Neural crest cell (in vitro differentiated cells): ENCODE measurements at regions not wholly inside any gene's neighbourhood (a gene's known extent, or its start where the extent isn't known, plus 50 kb on each side); places are given as distances from the start of the nearest gene placed in this dataset.
"Not testable (repeated sequence)": the region's sequence is repeated elsewhere in the genome, so short reads cannot be mapped to it uniquely, and the experiment has no call there.

Experiments used
- DNase-seq: peaks from one replicate; pipeline ENCODE4 v3.0.0; 2021; ENCODE audit warnings: low read depth, mixed read lengths, low spot score
- H3K27ac Mint-ChIP-seq: one replicate; pipeline ENCODE4 v1.8.0; 2021; ENCODE audit warnings: mild to moderate bottlenecking, mixed read lengths; ENCODE audit not compliant: unreplicated experiment
- H3K27me3 Mint-ChIP-seq: 2 replicates; pipeline ENCODE4 v1.8.0; 2021; ENCODE audit warnings: low read depth, mild to moderate bottlenecking, mixed read lengths
- H3K36me3 Mint-ChIP-seq: 2 replicates; pipeline ENCODE4 v1.8.0; 2021; ENCODE audit warnings: low read depth, mild to moderate bottlenecking, mixed read lengths
- H3K4me1 Mint-ChIP-seq: 2 replicates; pipeline ENCODE4 v1.8.0; 2021; ENCODE audit warnings: mixed read lengths
- H3K4me3 Mint-ChIP-seq: one replicate; pipeline ENCODE4 v1.8.0; 2021; ENCODE audit warnings: mild to moderate bottlenecking, mixed read lengths
- H3K9me3 Mint-ChIP-seq: 2 replicates; pipeline ENCODE4 v1.8.0; 2021; ENCODE audit warnings: mixed read lengths
- TF ChIP-seq, protein P1 (sequence below): fragments of 200-600 bp; sonication (generic); conservative IDR thresholded peaks from 2 replicates; pipeline ENCODE4 v1.5.0; 2021; ENCODE audit warnings: antibody characterized with exemption, mild to moderate bottlenecking

DNA sequence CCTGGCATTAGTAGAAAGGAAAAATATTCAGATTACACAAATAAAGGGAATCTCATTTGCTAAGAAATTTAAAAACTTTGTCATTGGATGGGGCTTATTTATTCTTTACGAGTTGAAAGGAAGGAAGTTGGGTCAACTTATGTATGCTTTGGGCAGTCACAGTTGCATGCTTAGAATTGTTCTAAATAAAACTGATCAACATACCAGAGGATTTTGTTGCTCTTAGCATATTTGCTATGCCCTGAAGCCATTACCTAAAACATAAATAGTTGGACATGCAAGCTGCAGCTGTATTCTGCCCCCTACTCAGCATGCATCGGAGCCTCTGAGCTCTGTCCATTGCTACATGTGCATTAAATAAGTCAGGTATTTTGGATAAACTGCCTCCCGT is 172.7 kb upstream of the MEF2C start:
- TF ChIP-seq, protein P1, sequence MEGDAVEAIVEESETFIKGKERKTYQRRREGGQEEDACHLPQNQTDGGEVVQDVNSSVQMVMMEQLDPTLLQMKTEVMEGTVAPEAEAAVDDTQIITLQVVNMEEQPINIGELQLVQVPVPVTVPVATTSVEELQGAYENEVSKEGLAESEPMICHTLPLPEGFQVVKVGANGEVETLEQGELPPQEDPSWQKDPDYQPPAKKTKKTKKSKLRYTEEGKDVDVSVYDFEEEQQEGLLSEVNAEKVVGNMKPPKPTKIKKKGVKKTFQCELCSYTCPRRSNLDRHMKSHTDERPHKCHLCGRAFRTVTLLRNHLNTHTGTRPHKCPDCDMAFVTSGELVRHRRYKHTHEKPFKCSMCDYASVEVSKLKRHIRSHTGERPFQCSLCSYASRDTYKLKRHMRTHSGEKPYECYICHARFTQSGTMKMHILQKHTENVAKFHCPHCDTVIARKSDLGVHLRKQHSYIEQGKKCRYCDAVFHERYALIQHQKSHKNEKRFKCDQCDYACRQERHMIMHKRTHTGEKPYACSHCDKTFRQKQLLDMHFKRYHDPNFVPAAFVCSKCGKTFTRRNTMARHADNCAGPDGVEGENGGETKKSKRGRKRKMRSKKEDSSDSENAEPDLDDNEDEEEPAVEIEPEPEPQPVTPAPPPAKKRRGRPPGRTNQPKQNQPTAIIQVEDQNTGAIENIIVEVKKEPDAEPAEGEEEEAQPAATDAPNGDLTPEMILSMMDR: no peak
- no peaks in the 10 kb centered on the region for H3K4me1 Mint-ChIP-seq
- no peaks in the 10 kb centered on the region for H3K27me3 Mint-ChIP-seq
- H3K4me3 Mint-ChIP-seq: no peak overlapping the region
- no peak overlapping the region for H3K27ac Mint-ChIP-seq
- H3K36me3 Mint-ChIP-seq: peaks cover under 1% of the 10 kb centered on the region
- DNase-seq: no peak
- H3K9me3 Mint-ChIP-seq: peaks cover 7% of the 10 kb centered on the region

DNA sequence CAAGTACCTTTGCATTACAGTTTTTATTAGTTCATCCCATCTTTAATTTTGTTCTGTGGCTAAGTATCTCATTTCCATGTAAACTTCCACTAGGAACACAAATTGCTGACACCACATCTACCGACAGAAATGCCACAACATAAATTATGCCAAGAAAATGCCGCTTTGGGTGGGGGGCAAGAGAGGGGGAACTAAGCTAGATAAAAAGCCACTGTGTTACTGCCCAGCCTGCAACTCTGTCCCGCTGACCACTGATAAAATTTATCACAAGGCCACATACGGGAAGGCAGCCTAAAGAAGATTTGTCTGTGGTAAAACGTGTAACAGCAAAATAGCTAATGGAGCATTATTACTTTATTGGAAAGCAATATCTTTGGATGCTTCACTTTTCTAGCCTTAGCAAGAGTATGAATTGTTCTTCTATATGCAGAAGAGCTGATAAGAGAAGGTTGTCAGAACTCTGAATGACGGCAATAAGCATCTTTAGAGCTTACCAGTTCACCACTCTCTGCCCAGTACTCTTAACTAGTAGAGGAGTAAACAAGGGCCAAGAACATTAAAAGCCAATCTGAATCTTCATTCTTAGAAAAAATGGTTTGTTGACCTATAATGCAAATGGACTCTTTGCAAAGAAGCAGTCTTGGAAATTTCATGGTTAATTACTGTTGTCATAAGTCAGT is 172.2 kb upstream of the MEF2C start:
- TF ChIP-seq, protein P1: no peak
- Mint-ChIP-seq H3K27ac (no peak overlapping the region), H3K4me3 (no peak overlapping the region), H3K27me3 (no peaks in the 10 kb centered on the region), H3K4me1 (no peaks in the 10 kb centered on the region), H3K36me3 (peaks cover 4% of the 10 kb centered on the region), H3K9me3 (peaks cover 11% of the 10 kb centered on the region)
- no peak for DNase-seq

DNA sequence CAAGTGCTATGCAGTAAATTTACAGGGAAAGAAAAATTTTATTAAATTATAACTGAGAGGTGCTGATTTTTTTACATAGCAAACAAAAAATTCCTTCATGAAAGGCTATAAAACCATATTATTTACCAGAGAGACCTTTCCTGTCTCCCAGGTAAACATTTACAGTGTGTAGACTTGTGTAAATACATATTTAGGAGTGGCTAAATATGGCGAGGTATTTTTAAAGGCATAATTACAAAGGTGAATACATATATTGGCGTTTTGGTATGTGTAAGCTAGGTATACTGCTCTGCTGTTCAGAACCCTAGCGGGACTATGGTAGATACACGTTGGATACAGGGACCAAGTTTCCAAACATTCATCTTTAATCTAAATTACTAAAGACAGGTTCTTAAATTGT is 170.6 kb upstream of the MEF2C start:
- H3K36me3 Mint-ChIP-seq: peaks cover 7% of the 10 kb centered on the region
- H3K4me1 Mint-ChIP-seq: no peaks in the 10 kb centered on the region
- no peak overlapping the region for H3K27ac Mint-ChIP-seq
- H3K27me3 Mint-ChIP-seq: no peaks in the 10 kb centered on the region
- DNase-seq: no peak
- TF ChIP-seq, protein P1: no peak
- no peak overlapping the region for H3K4me3 Mint-ChIP-seq
- peaks cover 14% of the 10 kb centered on the region for H3K9me3 Mint-ChIP-seq

DNA sequence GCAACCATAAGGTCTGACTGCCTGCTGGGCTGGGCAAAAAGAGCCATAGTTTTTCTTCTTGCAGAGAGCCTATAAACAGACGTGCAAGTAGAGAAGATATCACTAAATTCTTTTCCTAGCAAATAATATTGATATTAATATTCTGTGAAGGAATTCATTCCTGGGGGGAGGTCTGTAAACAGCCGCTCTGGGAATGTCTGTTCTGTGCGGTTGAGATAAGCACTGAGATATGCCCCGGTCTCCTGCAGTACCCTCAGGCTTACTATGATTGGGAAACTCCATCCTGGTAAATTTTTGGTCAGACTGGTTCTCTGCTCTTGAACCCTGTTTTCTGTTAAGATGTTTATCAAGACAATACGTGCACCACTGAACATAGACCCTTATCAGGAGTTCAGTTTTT is 167.1 kb upstream of the MEF2C start:
- not testable (repeated sequence) for DNase-seq, H3K36me3 Mint-ChIP-seq, H3K27me3 Mint-ChIP-seq, H3K4me1 Mint-ChIP-seq, H3K4me3 Mint-ChIP-seq, H3K27ac Mint-ChIP-seq
- H3K9me3 Mint-ChIP-seq: peaks cover 17% of the 10 kb centered on the region

DNA sequence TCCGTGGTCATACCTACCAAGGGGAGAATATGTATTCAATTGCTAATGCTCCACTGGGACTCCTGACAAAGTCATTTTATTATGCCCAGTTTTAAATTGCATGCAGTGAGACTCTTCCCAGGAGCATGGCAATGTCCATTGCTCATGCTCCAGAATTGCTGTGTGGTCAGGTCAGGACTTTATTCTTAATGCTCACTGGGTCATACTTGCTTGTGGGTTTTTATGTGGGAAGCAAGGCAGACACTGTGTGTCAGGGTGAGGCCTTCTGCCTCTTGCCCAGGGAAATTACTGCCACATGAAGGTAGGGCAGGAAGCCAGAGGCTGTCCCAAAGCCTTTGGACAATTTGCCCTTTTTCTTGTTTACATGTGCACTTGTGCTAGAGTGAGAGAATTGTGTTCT is 164.6 kb upstream of the MEF2C start:
- no peak overlapping the region for H3K4me3 Mint-ChIP-seq
- TF ChIP-seq, protein P1: no peak
- peaks cover 7% of the 10 kb centered on the region for H3K4me1 Mint-ChIP-seq
- no peak overlapping the region for H3K27ac Mint-ChIP-seq
- H3K27me3 Mint-ChIP-seq: no peaks in the 10 kb centered on the region
- H3K9me3 Mint-ChIP-seq: peaks cover 17% of the 10 kb centered on the region
- H3K36me3 Mint-ChIP-seq: peaks cover 7% of the 10 kb centered on the region
- DNase-seq: no peak

DNA sequence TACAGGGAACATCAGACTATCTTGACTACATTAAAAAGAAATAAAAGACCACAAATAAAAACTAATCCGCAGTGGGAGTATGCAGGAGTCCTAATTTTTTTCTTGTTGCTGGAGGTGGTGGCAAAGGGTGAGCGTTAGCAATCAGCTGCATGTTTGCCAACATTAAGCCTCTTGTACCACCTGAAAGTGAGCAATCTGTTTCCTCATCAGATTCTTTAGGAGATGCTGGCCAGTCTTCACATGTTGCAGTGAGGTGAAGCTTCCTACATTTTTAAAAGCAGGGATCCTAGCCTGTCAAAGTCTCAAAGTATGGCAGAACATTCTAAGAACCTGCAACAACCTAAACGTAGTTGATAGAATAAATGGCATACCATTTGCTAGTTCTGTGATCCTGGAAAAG is 162.2 kb upstream of the MEF2C start:
- Mint-ChIP-seq H3K36me3 (peaks cover 3% of the 10 kb centered on the region), H3K4me3 (no peak overlapping the region), H3K4me1 (peaks cover 25% of the 10 kb centered on the region), H3K27me3 (no peaks in the 10 kb centered on the region), H3K27ac (no peak overlapping the region), H3K9me3 (peaks cover 6% of the 10 kb centered on the region)
- DNase-seq: no peak
- TF ChIP-seq, protein P1: no peak
